ENCODE measurements at regions not wholly inside any gene's neighbourhood (a gene's known extent, or its start where the extent isn't known, plus 50 kb on each side); places are given as distances from the start of the nearest gene placed in this dataset.

DNA sequence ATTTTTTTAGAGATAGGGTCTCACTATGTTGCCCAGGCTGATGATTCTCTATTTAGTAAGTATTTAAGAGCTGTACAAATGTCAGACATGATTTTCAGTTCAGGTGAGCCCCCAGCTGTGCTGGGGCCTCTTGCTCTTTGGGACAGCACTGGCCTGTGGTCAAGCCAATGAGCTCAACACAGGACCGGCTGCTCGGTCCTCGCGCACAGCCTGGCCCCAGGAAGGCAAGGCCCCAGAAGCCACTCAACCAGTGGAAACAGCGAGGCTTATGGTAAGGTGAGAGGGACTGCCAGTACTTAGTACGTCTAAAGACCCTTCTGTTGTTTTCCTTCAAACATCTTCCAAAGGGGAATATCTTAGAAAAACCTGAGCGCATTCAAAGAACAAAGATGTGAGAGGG lies 211.8 kb downstream of the SKIDA1 start:
- TF ChIP-seq, protein P1, sequence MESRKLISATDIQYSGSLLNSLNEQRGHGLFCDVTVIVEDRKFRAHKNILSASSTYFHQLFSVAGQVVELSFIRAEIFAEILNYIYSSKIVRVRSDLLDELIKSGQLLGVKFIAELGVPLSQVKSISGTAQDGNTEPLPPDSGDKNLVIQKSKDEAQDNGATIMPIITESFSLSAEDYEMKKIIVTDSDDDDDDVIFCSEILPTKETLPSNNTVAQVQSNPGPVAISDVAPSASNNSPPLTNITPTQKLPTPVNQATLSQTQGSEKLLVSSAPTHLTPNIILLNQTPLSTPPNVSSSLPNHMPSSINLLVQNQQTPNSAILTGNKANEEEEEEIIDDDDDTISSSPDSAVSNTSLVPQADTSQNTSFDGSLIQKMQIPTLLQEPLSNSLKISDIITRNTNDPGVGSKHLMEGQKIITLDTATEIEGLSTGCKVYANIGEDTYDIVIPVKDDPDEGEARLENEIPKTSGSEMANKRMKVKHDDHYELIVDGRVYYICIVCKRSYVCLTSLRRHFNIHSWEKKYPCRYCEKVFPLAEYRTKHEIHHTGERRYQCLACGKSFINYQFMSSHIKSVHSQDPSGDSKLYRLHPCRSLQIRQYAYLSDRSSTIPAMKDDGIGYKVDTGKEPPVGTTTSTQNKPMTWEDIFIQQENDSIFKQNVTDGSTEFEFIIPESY (IDR thresholded peaks at IDR 0.05) = no peak
- TF ChIP-seq NFYB (IDR thresholded peaks at IDR 0.05; ENCODE audit: insufficient read depth, low read depth, low read length) (no peak), RELA (IDR thresholded peaks at IDR 0.05; ENCODE audit: borderline replicate concordance, partially characterized antibody) (no peak), EP300 (IDR thresholded peaks at IDR 0.05; ENCODE audit: borderline replicate concordance in 1 of 2, control insufficient read depth in 1 of 2, low read depth in 2 of 2, low read length in 2 of 2) (no peak), POLR2AphosphoS5 (IDR thresholded peaks at IDR 0.05; ENCODE audit: low read length) (no peak), EZH2 (IDR thresholded peaks at IDR 0.05; ENCODE audit: borderline replicate concordance, control insufficient read depth, low read depth, low read length) (no peak), HDAC6 (IDR thresholded peaks at IDR 0.05; ENCODE audit: unreplicated experiment) (no peak), ZNF274 (IDR thresholded peaks at IDR 0.05; ENCODE audit: insufficient read depth, insufficient read length) (no peak), KDM1A (IDR thresholded peaks at IDR 0.05; ENCODE audit: borderline replicate concordance) (no peak)
